ENCODE measurements at regions not wholly inside any gene's neighbourhood (a gene's known extent, or its start where the extent isn't known, plus 50 kb on each side); places are given as distances from the start of the nearest gene placed in this dataset.

DNA sequence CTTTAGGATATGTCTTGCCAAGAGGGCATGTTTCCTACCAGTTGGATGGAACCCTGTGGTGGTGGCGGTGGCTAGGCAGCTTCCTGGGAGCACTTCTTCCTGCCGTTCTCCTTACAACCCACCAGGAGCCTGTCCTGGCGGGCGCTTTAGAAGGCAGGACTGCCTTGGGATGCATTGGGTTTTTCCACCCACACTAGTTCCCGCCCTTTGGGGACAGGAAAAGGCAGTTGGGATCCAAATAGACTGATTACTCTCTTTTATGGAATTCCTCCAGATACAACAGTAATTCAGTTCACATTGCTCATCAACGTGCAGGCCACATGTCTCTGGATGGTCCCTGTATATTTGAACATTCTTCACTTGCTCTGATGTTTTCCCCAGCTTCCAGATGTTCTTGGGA is 305.7 kb upstream of the SSTR1 start:
- no peak for DNase-seq

DNA sequence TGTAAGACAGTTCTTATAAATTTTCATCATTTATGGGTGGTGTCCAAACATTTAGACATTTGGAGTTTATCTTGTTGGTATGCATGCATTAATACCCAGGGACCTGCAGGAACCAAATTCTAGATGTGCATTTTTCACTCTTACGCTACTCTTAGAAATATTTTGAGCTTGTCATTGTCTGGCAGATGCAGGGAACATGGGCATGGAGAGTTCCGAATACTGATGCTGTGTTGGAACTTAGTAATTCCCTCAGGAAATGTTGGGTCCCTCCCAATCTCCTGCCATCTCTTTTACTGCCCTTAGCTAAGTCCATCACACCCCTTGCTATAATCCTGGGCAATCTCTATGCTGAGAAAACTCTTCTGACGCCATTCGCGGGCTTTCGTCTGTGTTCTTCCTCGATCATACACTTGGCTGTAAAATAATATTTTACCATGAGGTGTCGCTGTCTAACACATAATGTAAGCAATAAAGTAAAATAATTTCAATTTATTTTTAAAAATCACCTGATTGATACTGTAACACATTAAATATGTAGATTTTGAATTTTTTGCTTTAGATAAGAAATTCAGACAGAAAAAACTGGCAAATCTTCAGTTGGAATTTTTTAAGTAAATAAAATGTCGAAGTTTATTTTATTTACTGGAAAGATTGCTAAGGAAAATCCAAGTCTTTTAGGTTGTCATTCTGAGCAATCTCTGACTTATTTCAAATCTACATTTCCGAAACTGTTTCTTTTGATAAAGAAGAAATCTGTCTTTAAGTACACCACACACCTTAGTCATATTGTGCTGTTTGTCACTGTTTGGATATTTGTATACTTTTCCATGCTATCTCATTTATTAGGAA is 304.1 kb upstream of the SSTR1 start:
- DNase-seq = peak; percentile 22

DNA sequence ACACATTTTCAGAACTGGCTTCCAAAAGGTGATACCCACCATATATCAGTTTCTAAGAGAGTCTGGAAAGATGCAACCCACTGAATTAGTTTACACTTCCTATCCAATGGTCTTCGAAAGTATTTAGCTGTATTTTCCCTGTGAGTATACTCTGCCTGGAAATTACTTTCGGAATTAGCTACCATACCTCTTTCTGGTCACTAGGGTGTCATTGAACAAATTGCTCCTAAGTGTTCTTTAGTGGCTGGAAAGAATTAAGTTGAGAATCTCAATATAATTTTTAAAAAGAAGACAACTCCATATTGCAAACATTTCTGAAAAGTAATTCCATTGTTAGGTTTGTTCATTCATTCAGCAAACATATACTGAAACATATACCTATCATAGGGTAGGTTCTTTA is 283.1 kb upstream of the SSTR1 start:
- DNase-seq = no peak

DNA sequence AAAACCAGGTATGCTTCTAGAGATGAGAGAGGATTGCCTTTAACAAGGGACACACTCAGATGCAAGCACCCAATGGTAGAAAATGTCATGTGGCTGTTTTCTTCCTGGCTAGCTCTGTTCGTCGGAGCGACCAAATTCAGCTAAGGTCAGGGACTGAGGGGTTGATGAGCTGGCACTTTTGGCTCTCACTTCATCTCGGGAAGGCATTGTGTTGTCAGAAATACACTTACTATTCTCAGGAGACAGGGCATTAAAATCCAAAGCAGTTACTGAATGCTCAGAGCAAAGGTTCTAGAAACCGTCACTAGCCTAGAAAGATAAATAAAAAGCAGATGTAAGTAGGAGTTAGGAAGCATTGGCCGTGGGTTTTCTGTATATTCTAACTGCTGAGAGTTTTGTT is 275.7 kb upstream of the SSTR1 start:
- no peak for DNase-seq

DNA sequence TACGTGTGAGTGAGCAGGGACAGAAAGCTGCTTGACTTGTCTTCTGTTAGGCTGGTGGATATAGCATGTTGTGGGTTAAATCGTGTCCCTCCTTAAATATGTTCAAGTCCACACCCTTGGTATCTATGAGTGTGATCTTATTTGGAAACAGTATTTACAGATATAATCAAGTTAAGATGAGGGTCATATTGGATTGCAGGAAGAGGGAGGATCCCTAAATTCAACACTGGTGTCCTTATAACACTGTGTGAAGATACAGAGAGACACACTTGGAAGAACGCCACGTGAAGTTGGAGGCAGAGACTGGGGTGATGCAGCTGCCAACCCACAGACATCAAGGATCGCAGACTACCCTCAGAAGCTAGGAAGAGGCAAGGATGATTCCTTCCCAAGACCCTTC is 275.2 kb upstream of the SSTR1 start:
- DNase-seq = no peak

DNA sequence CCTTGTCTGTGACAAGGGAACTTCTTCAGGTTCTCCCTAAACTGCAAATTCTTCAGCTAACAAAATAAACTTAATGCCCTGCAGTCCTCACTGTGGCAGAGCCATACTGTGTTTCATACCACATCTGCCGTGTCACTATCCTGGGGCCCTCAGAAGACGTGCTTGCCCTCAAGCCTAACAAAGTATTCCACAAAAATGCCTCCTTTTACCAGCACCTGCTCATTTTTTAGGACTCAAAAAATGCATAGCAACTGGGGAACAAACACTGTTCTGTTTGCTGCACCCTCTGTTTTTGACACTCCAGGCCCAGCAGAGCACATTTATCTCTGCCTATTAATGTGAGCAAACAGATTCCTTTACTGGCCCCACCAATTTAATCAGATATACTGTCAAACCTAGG is 270.7 kb upstream of the SSTR1 start:
- no peak for DNase-seq

DNA sequence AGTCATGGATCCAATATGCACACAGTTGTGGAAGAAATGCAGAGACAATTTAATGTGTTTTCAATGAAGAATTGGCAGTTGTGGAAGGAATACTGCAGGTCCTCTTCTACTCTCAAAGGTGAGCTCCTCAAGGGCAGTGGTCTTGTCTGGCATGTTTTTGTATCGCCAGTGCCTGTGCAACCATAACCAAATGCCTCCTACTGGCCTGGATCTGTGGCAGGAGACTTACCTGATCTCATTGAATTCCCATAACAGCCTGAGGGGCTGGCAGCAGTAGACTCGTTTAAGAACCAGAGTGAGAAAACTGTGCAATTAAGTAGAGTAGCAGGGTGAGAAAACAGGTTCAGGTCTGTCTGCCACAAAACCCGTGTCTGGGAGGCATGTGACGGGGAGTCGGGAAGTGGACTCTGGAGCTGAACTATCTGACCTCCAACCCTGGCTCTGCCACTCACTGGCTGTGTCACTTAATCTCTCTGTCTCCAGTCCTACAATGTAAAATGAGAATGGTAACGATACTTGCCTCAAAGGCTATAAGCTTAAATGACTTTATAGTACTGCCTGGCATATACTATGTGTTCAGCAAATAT is 268.2 kb upstream of the SSTR1 start:
- no peak for DNase-seq

DNA sequence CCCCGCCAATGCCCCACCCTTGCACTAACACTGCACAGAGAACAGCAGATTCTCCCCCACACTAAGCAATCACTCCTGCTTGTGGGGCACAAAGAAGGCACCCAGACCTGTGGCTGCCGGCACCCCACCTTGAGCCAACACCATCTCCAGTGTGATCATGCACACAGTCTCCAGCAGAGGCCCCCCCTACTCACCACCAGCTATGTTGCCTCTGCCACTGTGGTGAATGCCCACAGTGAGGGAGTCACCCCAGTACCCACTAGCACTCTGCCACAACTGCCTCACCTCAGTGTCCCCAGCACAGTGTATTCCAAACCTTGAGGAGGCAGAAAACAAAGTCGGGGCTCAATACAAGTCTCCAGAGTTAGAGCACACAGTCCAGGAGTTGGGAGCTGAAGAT is 261.7 kb upstream of the SSTR1 start:
- no peak for DNase-seq

DNA sequence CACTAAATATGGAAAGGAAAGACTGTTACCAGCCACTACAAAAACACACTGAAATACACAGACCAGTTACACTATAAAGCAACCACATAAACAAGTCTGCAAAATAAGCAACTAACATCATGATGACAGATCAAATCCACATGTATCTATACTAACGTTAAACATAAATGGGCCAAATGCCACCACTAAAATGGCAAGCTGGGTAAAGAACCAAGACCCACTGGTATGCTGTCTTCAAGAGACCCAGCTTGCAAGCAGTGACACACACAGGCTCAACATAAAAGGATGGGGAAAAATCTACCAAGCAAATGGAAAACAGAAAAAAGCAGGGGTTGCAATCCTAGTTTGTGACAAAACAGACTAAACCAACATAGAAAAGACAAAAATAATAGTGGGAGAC is 260.9 kb upstream of the SSTR1 start:
- no peak for DNase-seq

DNA sequence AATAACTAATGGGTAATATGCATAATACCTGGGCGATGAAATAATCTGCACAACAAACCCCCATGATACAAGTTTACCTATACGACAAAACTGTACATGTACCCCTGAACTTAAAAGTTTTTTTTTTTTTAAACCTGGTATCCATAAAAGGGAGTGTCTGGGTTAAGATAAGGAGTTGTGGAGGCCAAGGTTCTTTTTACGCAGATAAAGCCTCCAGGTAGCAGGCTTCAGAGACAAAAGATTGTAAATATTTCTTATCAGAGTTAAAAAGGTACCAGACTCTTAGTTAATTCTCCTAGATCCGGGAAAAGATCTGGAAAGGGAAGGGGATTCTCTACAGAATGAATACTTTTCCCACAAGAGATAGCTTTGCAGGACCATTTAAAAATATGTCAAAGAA is 259.4 kb upstream of the SSTR1 start:
- no peak for DNase-seq

DNA sequence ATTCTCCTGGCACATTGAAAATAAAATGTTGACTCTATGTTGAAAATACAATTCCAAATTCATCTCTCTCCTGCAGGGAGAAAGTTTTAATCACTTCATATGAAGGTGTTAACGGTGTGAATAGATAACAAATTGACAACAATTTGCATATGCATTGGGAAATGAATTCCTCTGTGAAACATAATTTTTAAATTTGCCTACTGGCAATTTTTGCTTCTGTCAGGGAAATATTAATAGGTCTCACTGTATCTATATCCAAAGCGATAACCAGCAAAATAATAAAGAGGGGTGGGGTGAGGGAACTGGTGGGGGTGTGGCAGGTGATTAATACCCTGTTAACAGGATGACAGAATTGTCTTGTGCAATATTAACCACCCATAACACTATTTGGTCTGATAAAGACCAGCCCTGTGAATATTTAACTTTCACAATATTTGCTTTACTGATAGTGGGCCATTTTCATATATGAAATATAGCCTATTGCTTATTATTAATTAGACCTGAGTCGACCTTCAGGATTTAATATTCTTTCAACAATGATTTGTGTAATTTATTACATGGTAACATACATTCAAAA is 239.0 kb upstream of the SSTR1 start:
- DNase-seq = no peak

DNA sequence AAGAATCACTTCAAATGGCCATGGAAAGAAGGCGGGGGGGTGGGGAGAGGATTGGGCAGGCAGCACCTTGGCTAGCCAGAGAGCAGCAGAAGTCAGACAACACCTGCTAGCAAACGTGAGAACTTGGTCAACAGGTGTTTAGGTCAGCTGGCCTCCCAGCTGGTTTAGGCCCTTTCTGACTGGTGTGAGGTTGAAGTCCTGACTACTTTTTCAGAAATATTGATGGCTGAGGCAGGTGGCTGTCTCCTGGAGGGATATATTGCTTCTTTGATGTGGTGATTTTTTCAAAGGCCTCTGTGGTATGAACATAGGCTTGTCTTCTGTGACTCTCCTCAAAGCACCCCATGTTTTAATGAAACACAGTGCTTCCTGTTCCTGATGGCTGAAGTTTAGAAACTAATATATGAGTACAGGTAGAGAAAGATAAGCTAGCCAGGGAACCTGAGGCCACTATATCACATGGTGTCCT is 238.2 kb upstream of the SSTR1 start:
- DNase-seq = no peak

DNA sequence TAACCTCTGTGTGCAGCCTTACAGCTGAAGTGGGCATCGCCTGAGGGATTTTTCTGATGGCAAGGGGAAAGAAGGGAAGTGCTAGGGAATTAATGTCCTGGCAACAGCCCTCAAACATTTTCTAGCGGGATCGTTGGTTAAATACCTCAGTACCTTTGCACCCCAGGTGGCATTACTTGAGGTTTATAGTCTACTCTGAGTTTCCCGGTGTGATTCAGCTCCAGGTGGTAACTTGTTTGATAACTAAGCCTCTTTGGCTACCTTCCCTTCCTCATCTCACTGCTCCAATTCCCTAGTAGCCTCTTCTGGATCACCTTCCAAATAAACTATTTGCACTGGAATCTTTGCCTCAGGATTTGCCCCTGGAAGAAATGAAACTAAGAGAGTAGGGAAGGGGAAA is 237.0 kb upstream of the SSTR1 start:
- no peak for DNase-seq

DNA sequence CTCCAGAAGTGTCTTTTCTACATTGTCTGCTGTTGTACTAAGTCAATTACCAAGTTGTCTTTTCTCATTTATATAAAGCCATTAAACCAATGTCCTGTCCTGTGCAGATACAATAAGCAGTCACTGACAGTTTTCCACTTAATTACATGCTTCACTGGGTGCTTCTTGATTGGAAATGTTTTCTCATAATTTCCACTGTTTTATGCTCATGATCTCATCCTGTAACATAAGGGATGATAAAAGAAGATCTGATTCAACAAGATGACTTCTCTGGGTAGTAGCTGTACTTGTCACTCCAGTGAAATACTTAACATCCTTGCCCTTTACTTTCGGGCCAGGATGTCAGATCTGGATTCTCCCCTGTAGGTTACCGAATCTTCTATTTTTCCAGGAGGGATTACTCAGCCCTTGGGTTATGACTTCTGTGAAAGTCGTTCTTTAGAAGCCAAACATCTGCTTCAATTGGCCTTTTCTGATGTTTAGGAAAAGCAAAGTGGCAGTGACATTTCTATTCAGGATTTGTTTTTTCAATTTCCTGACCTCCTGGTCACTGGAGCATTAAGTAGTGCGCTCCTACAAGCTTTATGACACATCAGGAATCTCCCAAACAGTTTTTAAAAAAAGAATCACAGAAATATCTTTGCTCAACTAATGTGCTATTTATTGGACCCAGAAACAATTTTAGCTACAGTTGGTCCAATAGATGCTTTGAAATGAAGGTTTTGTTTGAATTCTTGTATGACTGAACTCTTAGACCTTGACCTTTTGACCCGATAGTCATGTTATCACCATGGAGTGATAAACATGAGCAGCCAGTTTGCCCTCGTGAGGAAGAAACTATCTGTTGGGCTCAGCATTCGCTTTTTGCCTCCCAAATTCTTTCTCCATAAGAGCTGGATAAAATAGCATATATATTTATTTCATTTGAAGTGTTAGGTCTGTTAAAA is 234.5 kb upstream of the SSTR1 start:
- no peak for DNase-seq

DNA sequence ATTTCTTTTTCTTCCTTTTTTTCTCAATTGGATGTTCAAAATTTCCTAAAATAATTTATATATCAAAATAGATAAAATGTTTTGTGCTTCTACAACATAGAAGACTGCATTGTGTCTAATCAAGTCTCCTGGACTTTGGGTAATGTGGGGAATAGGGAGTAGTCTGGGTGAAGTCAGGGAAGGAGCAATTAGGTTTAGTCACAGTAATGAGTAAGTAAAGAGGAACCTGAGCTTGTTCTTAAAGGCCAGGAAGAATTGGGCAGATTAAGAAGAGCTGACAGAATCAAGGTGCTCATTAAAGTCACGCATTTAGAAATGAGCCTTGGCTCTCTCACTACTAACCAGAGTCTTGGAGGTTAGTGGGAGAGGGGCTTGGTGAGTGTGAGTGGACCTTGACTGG is 233.3 kb upstream of the SSTR1 start:
- DNase-seq = no peak

DNA sequence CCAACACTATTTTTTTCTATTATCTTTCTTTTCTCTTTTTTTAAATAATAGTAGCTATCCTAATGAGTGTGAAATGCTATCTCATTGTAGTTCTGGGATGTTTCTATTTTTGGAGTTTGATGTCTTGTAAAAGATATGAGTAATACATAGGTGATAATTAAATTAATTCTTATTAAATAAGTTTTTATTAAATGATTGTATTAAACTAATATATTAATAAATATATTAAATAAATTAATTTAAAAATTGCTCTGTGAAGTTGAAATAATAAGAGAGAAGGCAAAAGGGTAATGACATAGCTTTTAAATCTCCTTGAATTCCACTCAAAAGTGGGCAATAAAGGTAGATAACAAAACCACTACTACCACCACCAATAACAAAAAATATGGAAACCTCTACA is 230.2 kb upstream of the SSTR1 start:
- no peak for DNase-seq

DNA sequence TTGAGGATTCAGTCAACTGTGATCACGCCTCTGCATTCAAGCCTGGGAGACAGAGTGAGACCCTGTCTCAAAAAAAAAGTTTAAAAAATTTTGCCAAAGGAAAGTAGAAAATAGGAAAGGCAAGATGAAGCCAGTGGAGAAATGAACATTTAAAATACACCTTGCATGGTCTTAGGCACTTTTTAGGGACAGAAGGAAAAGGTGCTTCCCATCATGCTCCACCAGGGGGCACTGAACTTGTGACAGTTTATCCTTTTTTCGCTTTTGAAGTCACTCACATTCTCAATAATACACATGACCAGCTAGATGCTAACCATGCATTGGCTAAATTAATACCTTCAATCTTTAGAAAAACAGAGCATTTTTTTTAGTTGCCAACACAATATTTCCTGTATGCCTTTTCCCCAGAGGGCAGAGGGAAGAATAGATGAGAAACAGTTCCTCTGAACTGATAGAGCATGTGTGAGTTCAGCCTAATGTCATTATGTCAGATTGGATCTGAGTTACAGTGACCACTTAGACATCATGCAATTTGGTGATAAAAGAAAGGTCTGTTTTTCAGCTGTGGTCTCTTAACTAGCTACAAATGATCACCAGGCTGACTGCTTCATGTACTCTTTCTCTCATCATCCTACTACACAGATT is 221.8 kb upstream of the SSTR1 start:
- DNase-seq = no peak

DNA sequence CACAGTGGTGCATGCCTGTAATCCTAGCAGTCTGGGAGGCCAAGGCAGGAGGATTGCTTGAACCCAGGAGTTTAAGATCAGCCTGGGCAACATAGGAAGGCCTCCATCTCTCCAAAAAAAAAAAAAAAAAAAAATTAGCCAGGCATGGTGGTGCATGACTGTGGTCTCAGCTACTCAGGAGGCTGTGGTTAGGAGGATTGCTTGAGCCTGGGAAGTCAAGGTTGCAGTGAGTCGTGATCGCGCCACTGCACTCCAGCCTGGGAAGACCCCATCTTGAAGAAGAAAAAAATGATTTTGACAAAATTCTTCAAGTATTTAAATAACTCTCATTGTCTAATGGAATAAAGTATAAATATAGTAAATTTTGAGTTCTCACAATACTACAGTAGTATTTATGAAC is 219.2 kb upstream of the SSTR1 start:
- no peak for DNase-seq

DNA sequence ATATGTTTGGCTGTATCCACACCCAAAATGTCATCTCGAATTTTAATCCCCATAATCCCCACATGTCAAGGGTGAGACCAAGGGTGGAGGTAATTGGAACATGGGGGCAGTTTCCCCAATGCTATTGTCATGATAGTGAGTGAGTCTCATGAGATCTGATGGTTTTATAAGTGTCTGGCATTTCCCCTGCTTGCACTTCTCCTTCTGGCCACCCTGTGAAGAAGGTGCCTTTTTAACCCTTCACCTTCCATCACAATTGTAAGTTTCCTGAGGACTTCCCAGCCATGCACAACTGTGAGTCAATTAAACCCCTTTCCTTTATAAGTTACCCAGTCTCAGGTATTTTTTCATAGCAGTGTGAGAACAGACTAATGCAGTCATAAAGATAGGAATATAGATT is 216.7 kb upstream of the SSTR1 start:
- peak; percentile 18 for DNase-seq

DNA sequence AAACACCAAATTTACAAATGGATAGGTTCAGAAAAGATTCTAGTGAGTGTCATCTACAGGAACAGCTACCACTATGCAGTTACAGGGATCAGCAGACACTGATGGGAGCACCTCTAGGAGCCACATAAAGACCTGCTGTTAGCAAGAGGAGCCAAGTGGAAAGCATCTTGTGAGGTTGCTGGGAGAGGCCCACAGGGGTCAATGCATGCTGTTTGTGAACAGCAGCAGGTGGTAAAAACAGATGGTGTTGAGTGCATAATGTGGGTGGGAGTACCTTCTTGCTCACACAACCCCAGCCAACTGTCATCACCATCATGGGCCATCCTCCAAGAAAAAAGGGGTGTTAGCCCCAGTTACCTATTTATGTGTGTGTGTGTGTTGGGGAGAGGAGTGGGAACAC is 215.2 kb upstream of the SSTR1 start:
- peak; percentile 97 for DNase-seq

DNA sequence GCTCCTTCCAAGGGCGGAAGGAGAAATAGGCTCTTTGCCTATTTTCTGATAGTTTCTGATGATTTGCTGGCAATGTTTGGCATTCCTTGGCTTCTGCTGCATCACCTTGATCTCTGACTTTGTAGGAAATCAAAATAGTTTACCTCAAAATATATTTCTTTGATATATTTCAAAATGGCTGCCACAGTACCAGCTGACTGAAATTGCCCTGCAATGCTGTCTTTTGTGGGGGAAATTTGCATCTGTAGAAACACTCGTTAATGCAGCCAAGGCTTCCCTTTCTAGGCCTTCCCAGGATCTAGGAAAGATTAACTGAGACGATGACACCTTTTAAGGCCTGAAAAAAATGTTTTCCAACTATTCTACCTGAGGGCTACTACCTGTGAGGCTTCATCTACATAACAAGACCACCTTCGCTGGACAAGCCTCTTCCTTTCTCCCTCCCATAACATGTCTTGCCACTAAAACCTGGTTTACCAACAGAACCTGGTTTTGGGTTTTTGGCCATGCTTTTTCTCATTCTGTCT is 212.8 kb upstream of the SSTR1 start:
- no peak for DNase-seq

DNA sequence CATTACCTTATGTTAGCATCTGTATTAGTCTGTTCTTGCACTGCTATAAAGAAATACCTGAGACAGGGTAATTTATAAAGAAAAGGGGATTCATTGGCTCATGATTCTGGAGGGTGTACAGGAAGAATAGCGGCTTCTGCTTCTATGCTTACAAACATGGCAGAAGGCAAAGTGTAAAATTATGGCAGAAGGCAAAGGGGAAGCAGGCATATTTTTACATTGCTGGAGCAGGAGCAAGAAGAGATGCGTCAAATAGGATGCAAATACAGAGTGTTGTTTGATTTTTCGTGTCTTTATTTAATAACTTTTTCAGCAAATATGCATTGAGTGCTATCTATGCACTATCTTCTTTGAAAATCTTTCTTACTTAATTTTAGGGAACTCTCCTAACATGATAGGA is 210.7 kb upstream of the SSTR1 start:
- DNase-seq = no peak

DNA sequence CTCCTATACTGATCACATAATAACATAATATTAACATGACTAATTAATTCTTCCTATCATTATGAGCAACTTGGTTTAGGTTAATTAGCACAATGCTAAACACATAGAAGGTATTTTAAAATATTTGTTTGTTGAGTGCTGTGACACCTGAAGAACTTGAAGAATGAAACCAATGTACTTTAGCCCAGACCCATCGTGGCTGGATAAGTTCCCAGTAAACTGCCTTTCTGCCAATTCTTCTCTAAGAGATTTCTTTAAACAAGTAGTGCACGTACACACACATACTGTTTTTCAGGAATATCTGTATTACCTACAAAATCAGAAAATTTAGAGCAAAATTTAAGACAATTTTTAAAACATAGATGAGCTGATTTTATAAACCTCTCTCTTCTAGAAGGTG is 207.4 kb upstream of the SSTR1 start:
- no peak for DNase-seq

Measured in NCI-H524 treated with DMSO at 0.1 percent for 48 hours (cell line).